OCI-M1 (cell line): ENCODE measurements at regions not wholly inside any gene's neighbourhood (a gene's known extent, or its start where the extent isn't known, plus 50 kb on each side); places are given as distances from the start of the nearest gene placed in this dataset.
"Not testable (repeated sequence)": the region's sequence is repeated elsewhere in the genome, so short reads cannot be mapped to it uniquely, and the experiment has no call there.

ENCODE experiments used
- DNase-seq: peaks from one replicate; lab custom pipeline; 2025; lab: John Stamatoyannopoulos, UW

- DNase-seq: no peak
Observed at GRCh38 chr18:2112435-2113045, 458.8 kb downstream of the METTL4 start.

GRCh38 chr18:2114289-2114688, 457.0 kb downstream of the METTL4 start:
- DNase-seq: no peak

- no peak for DNase-seq
Observed at GRCh38 chr18:2114765-2115164, 456.5 kb downstream of the METTL4 start.

- peak; percentile 44 for DNase-seq
Observed at GRCh38 chr18:2121224-2121623, 450.1 kb downstream of the METTL4 start.

GRCh38 chr18:2123077-2123476, 448.2 kb downstream of the METTL4 start:
- DNase-seq: no peak

GRCh38 chr18:2134364-2134763, 436.9 kb downstream of the METTL4 start:
- no peak for DNase-seq

- DNase-seq: no peak
Observed at GRCh38 chr18:2135309-2135708, 436.0 kb downstream of the METTL4 start.

GRCh38 chr18:2138552-2138951, 432.8 kb downstream of the METTL4 start:
- no peak for DNase-seq

GRCh38 chr18:2139691-2140090, 431.6 kb downstream of the METTL4 start:
- DNase-seq: no peak

- DNase-seq: no peak
Observed at GRCh38 chr18:2143636-2144035, 427.7 kb downstream of the METTL4 start.

GRCh38 chr18:2144811-2145210, 426.5 kb downstream of the METTL4 start:
- no peak for DNase-seq

- no peak for DNase-seq
Observed at GRCh38 chr18:2146092-2146491, 425.2 kb downstream of the METTL4 start.

- no peak for DNase-seq
Observed at GRCh38 chr18:2146754-2147153, 424.6 kb downstream of the METTL4 start.

- DNase-seq: no peak
Observed at GRCh38 chr18:2147476-2148230, 423.7 kb downstream of the METTL4 start.

- no peak for DNase-seq
Observed at GRCh38 chr18:2148823-2149222, 422.5 kb downstream of the METTL4 start.

- no peak for DNase-seq
Observed at GRCh38 chr18:2150566-2150965, 420.7 kb downstream of the METTL4 start.

GRCh38 chr18:2154278-2154677, 417.0 kb downstream of the METTL4 start:
- peak; percentile 20 for DNase-seq

GRCh38 chr18:2164644-2165550, 406.4 kb downstream of the METTL4 start:
- DNase-seq: peak; percentile 33

GRCh38 chr18:2166876-2167275, 404.4 kb downstream of the METTL4 start:
- DNase-seq: not testable (repeated sequence)

- no peak for DNase-seq
Observed at GRCh38 chr18:2168022-2168421, 403.3 kb downstream of the METTL4 start.

GRCh38 chr18:2169656-2170055, 401.6 kb downstream of the METTL4 start:
- DNase-seq: no peak

GRCh38 chr18:2171840-2172625, 399.3 kb downstream of the METTL4 start:
- peak; percentile 28 for DNase-seq
